GM12874 (cell line): ENCODE measurements at regions not wholly inside any gene's neighbourhood (a gene's known extent, or its start where the extent isn't known, plus 50 kb on each side); places are given as distances from the start of the nearest gene placed in this dataset.

Experiments used
- TF ChIP-seq, protein P1 (sequence below): IDR thresholded peaks from 2 replicates; pipeline ENCODE4 v1.5.1; 2011; ENCODE audit warnings: low read depth, mild to moderate bottlenecking, control low read depth, low read length, moderate library complexity; ENCODE audit not compliant: insufficient read depth

GRCh38 chr14:53338192-53338591 lies 185.1 kb upstream of the DDHD1 start:
- TF ChIP-seq, protein P1, sequence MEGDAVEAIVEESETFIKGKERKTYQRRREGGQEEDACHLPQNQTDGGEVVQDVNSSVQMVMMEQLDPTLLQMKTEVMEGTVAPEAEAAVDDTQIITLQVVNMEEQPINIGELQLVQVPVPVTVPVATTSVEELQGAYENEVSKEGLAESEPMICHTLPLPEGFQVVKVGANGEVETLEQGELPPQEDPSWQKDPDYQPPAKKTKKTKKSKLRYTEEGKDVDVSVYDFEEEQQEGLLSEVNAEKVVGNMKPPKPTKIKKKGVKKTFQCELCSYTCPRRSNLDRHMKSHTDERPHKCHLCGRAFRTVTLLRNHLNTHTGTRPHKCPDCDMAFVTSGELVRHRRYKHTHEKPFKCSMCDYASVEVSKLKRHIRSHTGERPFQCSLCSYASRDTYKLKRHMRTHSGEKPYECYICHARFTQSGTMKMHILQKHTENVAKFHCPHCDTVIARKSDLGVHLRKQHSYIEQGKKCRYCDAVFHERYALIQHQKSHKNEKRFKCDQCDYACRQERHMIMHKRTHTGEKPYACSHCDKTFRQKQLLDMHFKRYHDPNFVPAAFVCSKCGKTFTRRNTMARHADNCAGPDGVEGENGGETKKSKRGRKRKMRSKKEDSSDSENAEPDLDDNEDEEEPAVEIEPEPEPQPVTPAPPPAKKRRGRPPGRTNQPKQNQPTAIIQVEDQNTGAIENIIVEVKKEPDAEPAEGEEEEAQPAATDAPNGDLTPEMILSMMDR: no peak

- TF ChIP-seq, protein P1: no peak
Measured at GRCh38 chr14:53336729-53337128, 183.6 kb upstream of the DDHD1 start.

DNA sequence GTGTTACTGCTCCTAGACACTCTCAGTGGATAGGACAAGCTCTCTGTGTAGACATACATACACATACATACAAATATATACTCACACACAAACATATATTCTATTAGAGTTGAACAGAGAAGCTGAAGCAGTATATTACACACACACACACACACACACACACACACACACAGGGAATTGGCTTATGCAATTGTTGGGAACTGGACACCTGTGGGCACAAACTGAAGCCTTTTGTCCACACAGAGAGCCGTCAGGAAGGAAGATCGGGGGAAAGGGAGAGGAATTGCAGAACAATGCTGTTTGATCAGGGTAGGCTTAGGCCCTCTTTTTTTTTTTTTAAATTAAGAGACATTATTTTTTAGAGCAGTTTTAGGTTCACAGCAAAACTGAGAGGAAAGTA lies 180.7 kb upstream of the DDHD1 start:
- TF ChIP-seq, protein P1: no peak

- TF ChIP-seq, protein P1: no peak
Measured at GRCh38 chr14:53331921-53332320, 178.8 kb upstream of the DDHD1 start.

DNA sequence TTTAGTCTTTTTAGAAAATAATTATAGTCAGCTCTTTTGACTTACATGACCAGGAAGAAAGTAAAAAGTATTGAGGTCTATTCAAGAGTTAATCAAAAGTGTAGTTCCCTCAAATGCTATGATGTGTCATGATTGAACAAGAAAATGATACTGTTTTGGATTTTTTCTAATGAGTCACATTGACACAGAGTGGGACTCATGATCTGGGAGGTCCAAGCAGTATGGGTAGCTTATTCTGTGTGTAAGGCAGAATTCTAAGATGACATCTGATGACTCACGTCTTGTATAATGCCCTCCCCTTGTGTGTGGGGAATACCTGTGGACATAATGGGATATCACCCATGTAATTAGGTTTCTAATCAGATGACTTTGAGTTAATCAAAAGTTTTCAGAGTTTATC lies 178.1 kb upstream of the DDHD1 start:
- TF ChIP-seq, protein P1: no peak

- TF ChIP-seq, protein P1: no peak
Measured at GRCh38 chr14:53330441-53330840, 177.3 kb upstream of the DDHD1 start.

- TF ChIP-seq, protein P1: no peak
Measured at GRCh38 chr14:53328841-53329240, 175.7 kb upstream of the DDHD1 start.

DNA sequence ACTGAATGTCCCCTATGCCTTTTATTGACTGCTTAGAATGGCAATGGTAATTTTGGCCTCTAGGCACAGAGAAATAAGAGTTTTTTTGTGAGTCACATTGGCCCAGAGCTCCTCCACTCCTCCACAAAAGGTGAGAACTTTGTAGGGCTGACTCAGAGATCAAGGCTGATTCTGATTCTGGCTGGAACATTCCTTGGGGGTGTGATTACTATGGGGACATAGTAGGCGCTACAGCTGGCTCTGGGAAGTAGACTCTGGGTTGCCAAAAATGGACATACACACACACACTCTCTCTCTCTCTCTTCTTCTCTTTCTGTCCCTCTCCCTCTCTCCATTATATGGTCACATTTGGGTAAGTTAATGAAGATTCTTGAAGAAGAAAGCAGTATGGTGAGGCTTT lies 174.6 kb upstream of the DDHD1 start:
- TF ChIP-seq, protein P1: no peak
